SK-N-SH (cell line): ENCODE measurements at regions not wholly inside any gene's neighbourhood (a gene's known extent, or its start where the extent isn't known, plus 50 kb on each side); places are given as distances from the start of the nearest gene placed in this dataset.
A peak's percentile ranks its signal among the peaks of the same experiment; 100 is the strongest.

Source experiments
- CTCF ChIA-PET: fragments of 300-600, 350-600 bp; formaldehyde crosslinking; extraction: SDS; loops from one replicate; lab custom pipeline; 2021; lab: Yijun Ruan, JAX
- POLR2A ChIA-PET: fragments of 350-600 bp; sonication (Branson Sonifier 250); formaldehyde crosslinking; extraction: SDS; loops from one replicate; lab custom pipeline; 2020; ENCODE audit warnings: antibody characterized with exemption, inconsistent platforms; lab: Yijun Ruan, JAX
- DNase-seq: peaks from one replicate; pipeline ENCODE4 v3.0.0; 2012
- H2AFZ ChIP-seq: fragments of 200-600 bp; sonication (generic); 2 replicates; pipeline ENCODE4 v1.8.1; 2016; ENCODE audit warnings: antibody characterized with exemption, mild to moderate bottlenecking, low read depth
- H3F3A ChIP-seq: fragments of 200-600 bp; sonication (generic); replicated peaks from 2 replicates; pipeline ENCODE3; 2016; ENCODE audit warnings: antibody characterized with exemption, mild to moderate bottlenecking; ENCODE audit not compliant: insufficient read depth
- H3K27ac ChIP-seq, 2 experiments: fragments of 200-500 bp in 1 of 2; fragments of 200-600 bp in 1 of 2; sonication (Bioruptor generic) in 1 of 2; sonication (generic), shearing (Covaris generic) in 1 of 2; 2 replicates each; pipeline versions ENCODE4 v1.5.1 to v1.6.1; 2014 to 2016; ENCODE audit warnings: low read depth in 2 of 2, inconsistent platforms in 1 of 2, low read length in 1 of 2, mild to moderate bottlenecking in 1 of 2, mixed read lengths in 1 of 2
- H3K27me3 ChIP-seq: fragments of 200-600 bp; sonication (generic), shearing (Covaris generic); 2 replicates; pipeline ENCODE4 v1.6.1; 2016; ENCODE audit warnings: mixed run types; ENCODE audit not compliant: insufficient read depth
- H3K36me3 ChIP-seq, 2 experiments: fragments of 200-500 bp in 1 of 2; fragments of 200-600 bp in 1 of 2; sonication (Bioruptor generic) in 1 of 2; sonication (generic) in 1 of 2; replicated peaks in 1 of 2; 2 replicates each; pipeline versions ENCODE3 to v1.5.1; 2014 to 2016; ENCODE audit warnings: low read length in 1 of 2, mild to moderate bottlenecking in 1 of 2; ENCODE audit not compliant: insufficient read depth in 2 of 2, control insufficient read depth in 1 of 2
- H3K4me1 ChIP-seq, 2 experiments: fragments of 200-500 bp in 1 of 2; fragments of 200-600 bp in 1 of 2; sonication (Bioruptor generic) in 1 of 2; sonication (generic), shearing (Covaris generic) in 1 of 2; 2 replicates each; pipeline versions ENCODE4 v1.5.1 to v1.6.1; 2014 to 2016; ENCODE audit warnings: low read depth in 1 of 2, low read length in 1 of 2, mixed run types in 1 of 2; ENCODE audit not compliant: insufficient read depth in 2 of 2, control insufficient read depth in 1 of 2
- H3K4me2 ChIP-seq: fragments of 200-600 bp; sonication (generic), shearing (Covaris generic); 2 replicates; pipeline ENCODE4 v1.6.1; 2017; ENCODE audit warnings: mixed run types
- H3K4me3 ChIP-seq, 2 experiments: fragments of 200-500 bp in 1 of 2; fragments of 200-600 bp in 1 of 2; sonication (Bioruptor generic) in 1 of 2; sonication (generic), shearing (Covaris generic) in 1 of 2; 2 replicates each; pipeline versions ENCODE4 v1.5.1 to v1.8.1; 2014 to 2016; ENCODE audit warnings: low read depth in 2 of 2, inconsistent platforms in 1 of 2, low read length in 1 of 2, mild to moderate bottlenecking in 1 of 2, mixed read lengths in 1 of 2, moderate library complexity in 1 of 2
- H3K79me2 ChIP-seq: fragments of 200-600 bp; sonication (generic); 2 replicates; pipeline ENCODE4 v1.8.1; 2017; ENCODE audit warnings: mild to moderate bottlenecking; ENCODE audit not compliant: insufficient read depth
- H3K9ac ChIP-seq: fragments of 200-600 bp; sonication (generic); 2 replicates; pipeline ENCODE4 v1.6.1; 2017; ENCODE audit warnings: mixed run types
- H3K9me2 ChIP-seq: fragments of 200-600 bp; sonication (generic); 2 replicates; pipeline ENCODE4 v1.6.1; 2017; ENCODE audit warnings: mixed run types
- H3K9me3 ChIP-seq: fragments of 200-600 bp; sonication (generic); 2 replicates; pipeline ENCODE4 v1.6.1; 2017; ENCODE audit warnings: mixed run types, mild to moderate bottlenecking, moderate library complexity
- H4K20me1 ChIP-seq: fragments of 200-600 bp; sonication (generic); 2 replicates; pipeline ENCODE4 v1.6.1; 2017; ENCODE audit warnings: mild to moderate bottlenecking, mixed run types; ENCODE audit not compliant: insufficient read depth
- CHD2 ChIP-seq: fragments of 150-350 bp; IDR thresholded peaks from 2 replicates; pipeline ENCODE4 v1.6.1; 2018; ENCODE audit warnings: low read length; ENCODE audit not compliant: partially characterized antibody
- EP300 ChIP-seq, 2 experiments: IDR thresholded peaks; 2 replicates each; pipeline versions ENCODE4 v1.4.0 to v1.6.1; 2012; ENCODE audit warnings: borderline replicate concordance in 1 of 2, low read depth in 1 of 2, low read length in 1 of 2
- FOSL2 ChIP-seq: IDR thresholded peaks from 2 replicates; pipeline ENCODE4 v1.4.0; 2012; ENCODE audit warnings: low read depth, mild to moderate bottlenecking, moderate library complexity, borderline replicate concordance
- FOXM1 ChIP-seq: IDR thresholded peaks from 2 replicates; pipeline ENCODE4 v1.4.0; 2012; ENCODE audit warnings: low read depth, mild to moderate bottlenecking
- MEF2A ChIP-seq: IDR thresholded peaks from 2 replicates; pipeline ENCODE4 v1.4.0; 2012; ENCODE audit warnings: low read depth, borderline replicate concordance
- MXI1 ChIP-seq: IDR thresholded peaks from 2 replicates; pipeline ENCODE4 v1.6.1; 2012; ENCODE audit warnings: mild to moderate bottlenecking, low read depth, low read length, improper control_type of control experiment
- NFIC ChIP-seq: IDR thresholded peaks from 2 replicates; pipeline ENCODE4 v1.4.0; 2012; ENCODE audit warnings: borderline replicate concordance
- POLR2AphosphoS5 ChIP-seq: IDR thresholded peaks from 2 replicates; pipeline ENCODE4 v1.6.1; 2012; ENCODE audit warnings: low read depth, low read length
- RFX5 ChIP-seq: IDR thresholded peaks from 2 replicates; pipeline ENCODE4 v1.6.1; 2012; ENCODE audit warnings: mild to moderate bottlenecking, improper control_type of control experiment, low read length
- RXRA ChIP-seq: IDR thresholded peaks from 2 replicates; pipeline ENCODE4 v1.4.0; 2012; ENCODE audit warnings: low read depth, mild to moderate bottlenecking, borderline replicate concordance
- SMC3 ChIP-seq: IDR thresholded peaks from 2 replicates; pipeline ENCODE4 v1.6.1; 2012; ENCODE audit warnings: low read depth, low read length, improper control_type of control experiment
- TAF1 ChIP-seq: IDR thresholded peaks from 2 replicates; pipeline ENCODE4 v1.6.1; 2012; ENCODE audit warnings: low read depth, mild to moderate bottlenecking, low read length, moderate library complexity, borderline replicate concordance
- TCF12 ChIP-seq: IDR thresholded peaks from 2 replicates; pipeline ENCODE4 v1.4.0; 2012
- YY1 ChIP-seq: IDR thresholded peaks from 2 replicates; pipeline ENCODE4 v1.4.0; 2012; ENCODE audit warnings: low read depth, mild to moderate bottlenecking
- WGBS: methylation state at CpG from one replicate; pipeline ENCODE4 v1.1.6; 2017; ENCODE audit warnings: low lambda C conversion rate; 5-methylcytosine and 5-hydroxymethylcytosine counted together
- TF ChIP-seq, protein P1 (sequence below): fragments of 150-350 bp; IDR thresholded peaks from 2 replicates; pipeline ENCODE4 v1.6.1; 2016; ENCODE audit warnings: mild to moderate bottlenecking, low read depth, low read length
- TF ChIP-seq, protein P2 (sequence below): IDR thresholded peaks from 2 replicates; pipeline ENCODE4 v1.6.1; 2012; ENCODE audit warnings: mild to moderate bottlenecking, low read depth, low read length, moderate library complexity

DNA sequence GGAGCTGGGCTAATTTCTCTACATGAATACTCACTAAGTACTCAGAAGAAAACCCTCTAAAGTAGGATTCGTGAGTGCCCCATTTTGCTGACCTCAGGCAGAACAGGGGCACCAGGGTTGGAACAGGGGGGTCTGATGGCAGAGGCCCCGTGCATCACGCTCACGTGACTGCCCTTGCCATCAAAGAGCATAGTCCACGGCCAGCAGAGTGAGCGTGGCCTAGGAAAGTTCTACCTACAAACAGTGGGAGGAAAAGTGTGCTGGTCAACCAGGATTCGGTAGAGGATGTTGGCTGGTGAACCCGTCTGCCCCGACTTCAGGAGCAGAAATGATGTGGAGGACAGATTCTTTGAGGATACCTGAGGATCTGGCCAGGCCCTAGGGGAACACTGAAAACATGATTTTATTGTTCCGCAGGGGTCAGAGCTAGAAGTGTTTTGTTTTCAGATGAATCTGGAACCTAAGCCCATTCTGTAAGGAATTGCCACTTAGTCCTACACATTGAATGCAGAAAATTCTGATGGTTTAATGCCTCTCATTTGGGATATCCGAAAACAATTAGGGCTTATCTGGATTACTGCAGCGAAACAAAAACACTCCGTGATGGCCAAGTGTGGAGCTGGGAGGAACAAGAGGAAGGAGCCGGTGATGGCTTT lies 138.8 kb upstream of the SHH start:
- WGBS = 36% methylated on average over 14 of the region's 14 CpGs
- Histone ChIP-seq H3K9me3 (no peaks in the 10 kb centered on the region), H2AFZ (peak overlapping the region; percentile 65; the same call in 1 of the 2 replicates)

DNA sequence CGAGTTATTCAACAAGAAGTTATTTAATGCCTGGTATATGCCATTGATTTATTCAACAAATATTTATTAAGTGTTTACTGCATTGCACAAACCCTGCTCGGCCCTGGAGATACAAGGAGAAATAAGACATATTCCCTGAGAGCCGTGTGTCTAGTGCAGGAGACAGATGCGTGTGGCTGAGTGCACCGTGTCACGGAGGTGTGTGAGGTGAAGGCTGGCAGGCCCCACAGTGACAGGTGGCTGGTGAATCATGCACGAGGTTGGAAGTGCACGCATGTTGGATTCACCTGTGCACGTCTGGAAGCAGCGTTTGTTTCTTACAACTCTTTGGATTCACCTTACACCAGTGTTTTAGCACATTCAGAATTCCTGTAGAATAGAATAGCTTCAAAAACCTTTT lies 136.6 kb upstream of the SHH start:
- ChIA-PET POLR2A (no interaction called here), CTCF (interaction anchor here (0.8 to 1.3 kb wide), 2 partner anchors 9 to 14 kb away, joined by 3 read pairs; no protein-coding TSS in a partner anchor)
- Histone ChIP-seq H3K9me3 (no peaks in the 10 kb centered on the region), H3K27me3 (no peaks in the 10 kb centered on the region; the same call in 1 of the 2 replicates), H4K20me1 (no peaks in the 10 kb centered on the region), H3K4me2 (no peak overlapping the region), H3K36me3 (no peaks in the 10 kb centered on the region), H3K9ac (no peak overlapping the region), H3K4me1 (peaks cover 0 to 23% of the 10 kb centered on the region in 2 experiments; a peak in 3 of 4 replicates), H3K27ac (no peak overlapping the region), H2AFZ (no peak overlapping the region), H3K79me2 (no peaks in the 10 kb centered on the region), H3K4me3 (no peak overlapping the region)
- 64% methylated on average over 10 of the region's 10 CpGs for WGBS
- DNase-seq = no peak
- TF ChIP-seq RXRA (no peak), FOSL2 (no peak), FOXM1 (no peak), POLR2AphosphoS5 (no peak), EP300 (IDR thresholded peaks at IDR 0.05; ENCODE audit: borderline replicate concordance in 1 of 2, low read depth in 1 of 2, low read length in 1 of 2) (no peak), MXI1 (no peak), TCF12 (no peak), YY1 (no peak), SMC3 (no peak)
- TF ChIP-seq, all 33 proteins: peak for 0
- Histone ChIP-seq H3K9me2 (no peaks in the 10 kb centered on the region), H3F3A (peaks cover 21% of the 10 kb centered on the region)

More for the DNA sequence above, 138.8 kb upstream of the SHH start:
- H3K27me3 ChIP-seq = no peaks in the 10 kb centered on the region
- peaks cover 0 to 23% of the 10 kb centered on the region in 2 experiments; a peak in 3 of 4 replicates for H3K4me1 ChIP-seq
- H3K27ac ChIP-seq = peak overlapping the region in 1 of 2 experiments; percentile 91; a peak in 2 of 4 replicates
- peaks cover 21% of the 10 kb centered on the region for H3F3A ChIP-seq
- no peak overlapping the region for H3K4me3 ChIP-seq
- no peaks in the 10 kb centered on the region for H3K9me2 ChIP-seq
- TF ChIP-seq NFIC (no peak; the same call in 1 of the 2 replicates), RFX5 (no peak), CHD2 (no peak), MEF2A (no peak), TAF1 (no peak), POLR2AphosphoS5 (no peak)
- H4K20me1 ChIP-seq = no peaks in the 10 kb centered on the region
- POLR2A ChIA-PET = no interaction called here
- peak overlapping the region; percentile 59; the same call in 1 of the 2 replicates for H3K9ac ChIP-seq
- CTCF ChIA-PET = no interaction called here
- H3K4me2 ChIP-seq = peak overlapping the region; percentile 62
- no peak for DNase-seq
- H3K79me2 ChIP-seq = no peaks in the 10 kb centered on the region
- no peaks in the 10 kb centered on the region for H3K36me3 ChIP-seq

DNA sequence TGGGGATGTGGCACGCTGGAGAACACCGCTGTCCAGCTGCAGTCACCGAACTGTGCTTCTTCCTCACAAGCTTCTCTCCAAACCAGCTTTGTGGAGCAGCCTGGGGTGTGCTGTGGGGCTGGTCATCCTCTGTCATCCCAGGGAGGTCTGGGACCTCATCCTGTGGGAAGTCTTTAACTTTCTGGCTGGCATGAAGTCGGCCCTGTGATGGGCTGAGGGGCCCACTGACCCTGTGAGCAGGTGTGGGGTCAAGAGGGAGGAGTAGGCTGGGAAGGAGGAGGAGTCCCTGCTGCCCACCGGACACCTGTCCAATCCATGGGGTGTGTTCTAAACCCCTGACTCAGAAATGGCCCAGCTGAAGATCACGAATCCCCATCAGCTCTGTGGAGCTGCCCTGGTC lies 136.2 kb upstream of the SHH start:
- POLR2A ChIA-PET = no interaction called here

More for the DNA sequence above, 136.2 kb upstream of the SHH start:
- CTCF ChIA-PET = no interaction called here
- Histone ChIP-seq H3K36me3 (no peaks in the 10 kb centered on the region), H3K4me3 (no peak overlapping the region), H3K9me2 (no peaks in the 10 kb centered on the region), H3K27me3 (no peaks in the 10 kb centered on the region; the same call in 1 of the 2 replicates), H3K9ac (no peak overlapping the region), H4K20me1 (no peaks in the 10 kb centered on the region), H3K27ac (no peak overlapping the region), H3F3A (peaks cover 21% of the 10 kb centered on the region), H3K9me3 (no peaks in the 10 kb centered on the region), H3K4me2 (no peak overlapping the region), H3K4me1 (peaks cover 0 to 23% of the 10 kb centered on the region in 2 experiments; a peak in 3 of 4 replicates), H2AFZ (no peak overlapping the region), H3K79me2 (no peaks in the 10 kb centered on the region)
- WGBS = 55% methylated on average over 6 of the region's 6 CpGs
- DNase-seq = no peak
- TF ChIP-seq, protein P1, sequence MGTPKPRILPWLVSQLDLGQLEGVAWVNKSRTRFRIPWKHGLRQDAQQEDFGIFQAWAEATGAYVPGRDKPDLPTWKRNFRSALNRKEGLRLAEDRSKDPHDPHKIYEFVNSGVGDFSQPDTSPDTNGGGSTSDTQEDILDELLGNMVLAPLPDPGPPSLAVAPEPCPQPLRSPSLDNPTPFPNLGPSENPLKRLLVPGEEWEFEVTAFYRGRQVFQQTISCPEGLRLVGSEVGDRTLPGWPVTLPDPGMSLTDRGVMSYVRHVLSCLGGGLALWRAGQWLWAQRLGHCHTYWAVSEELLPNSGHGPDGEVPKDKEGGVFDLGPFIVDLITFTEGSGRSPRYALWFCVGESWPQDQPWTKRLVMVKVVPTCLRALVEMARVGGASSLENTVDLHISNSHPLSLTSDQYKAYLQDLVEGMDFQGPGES = no peak
- TF ChIP-seq POLR2AphosphoS5 (no peak), MEF2A (no peak), MXI1 (no peak), NFIC (no peak)
- TF ChIP-seq, protein P2, sequence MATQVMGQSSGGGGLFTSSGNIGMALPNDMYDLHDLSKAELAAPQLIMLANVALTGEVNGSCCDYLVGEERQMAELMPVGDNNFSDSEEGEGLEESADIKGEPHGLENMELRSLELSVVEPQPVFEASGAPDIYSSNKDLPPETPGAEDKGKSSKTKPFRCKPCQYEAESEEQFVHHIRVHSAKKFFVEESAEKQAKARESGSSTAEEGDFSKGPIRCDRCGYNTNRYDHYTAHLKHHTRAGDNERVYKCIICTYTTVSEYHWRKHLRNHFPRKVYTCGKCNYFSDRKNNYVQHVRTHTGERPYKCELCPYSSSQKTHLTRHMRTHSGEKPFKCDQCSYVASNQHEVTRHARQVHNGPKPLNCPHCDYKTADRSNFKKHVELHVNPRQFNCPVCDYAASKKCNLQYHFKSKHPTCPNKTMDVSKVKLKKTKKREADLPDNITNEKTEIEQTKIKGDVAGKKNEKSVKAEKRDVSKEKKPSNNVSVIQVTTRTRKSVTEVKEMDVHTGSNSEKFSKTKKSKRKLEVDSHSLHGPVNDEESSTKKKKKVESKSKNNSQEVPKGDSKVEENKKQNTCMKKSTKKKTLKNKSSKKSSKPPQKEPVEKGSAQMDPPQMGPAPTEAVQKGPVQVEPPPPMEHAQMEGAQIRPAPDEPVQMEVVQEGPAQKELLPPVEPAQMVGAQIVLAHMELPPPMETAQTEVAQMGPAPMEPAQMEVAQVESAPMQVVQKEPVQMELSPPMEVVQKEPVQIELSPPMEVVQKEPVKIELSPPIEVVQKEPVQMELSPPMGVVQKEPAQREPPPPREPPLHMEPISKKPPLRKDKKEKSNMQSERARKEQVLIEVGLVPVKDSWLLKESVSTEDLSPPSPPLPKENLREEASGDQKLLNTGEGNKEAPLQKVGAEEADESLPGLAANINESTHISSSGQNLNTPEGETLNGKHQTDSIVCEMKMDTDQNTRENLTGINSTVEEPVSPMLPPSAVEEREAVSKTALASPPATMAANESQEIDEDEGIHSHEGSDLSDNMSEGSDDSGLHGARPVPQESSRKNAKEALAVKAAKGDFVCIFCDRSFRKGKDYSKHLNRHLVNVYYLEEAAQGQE = 0 out of 2 replicates have a peak, but pooled peaks have one; percentile 56
